RPMI8226 (cell line): ENCODE measurements at regions not wholly inside any gene's neighbourhood (a gene's known extent, or its start where the extent isn't known, plus 50 kb on each side); places are given as distances from the start of the nearest gene placed in this dataset.
"Not testable (repeated sequence)": the region's sequence is repeated elsewhere in the genome, so short reads cannot be mapped to it uniquely, and the experiment has no call there.

ENCODE experiments used
- DNase-seq: peaks from one replicate; pipeline ENCODE4 v3.0.0-alpha.2; 2015

GRCh38 chr4:3936184-3936583 is 170.0 kb downstream of the ADRA2C start:
- no peak for DNase-seq

- not testable (repeated sequence) for DNase-seq
Observed at GRCh38 chr4:3937849-3938562, 171.8 kb downstream of the ADRA2C start.

- DNase-seq = not testable (repeated sequence)
Observed at GRCh38 chr4:3938676-3939075, 172.5 kb downstream of the ADRA2C start.

- not testable (repeated sequence) for DNase-seq
Observed at GRCh38 chr4:3939954-3940591, 173.9 kb downstream of the ADRA2C start.

GRCh38 chr4:3941735-3942522 is 175.7 kb downstream of the ADRA2C start:
- DNase-seq = not testable (repeated sequence)

GRCh38 chr4:3942569-3942971 is 176.4 kb downstream of the ADRA2C start:
- peak; percentile 50 for DNase-seq

GRCh38 chr4:3943051-3943450 is 176.9 kb downstream of the ADRA2C start:
- DNase-seq = not testable (repeated sequence)

- DNase-seq = no peak
Observed at GRCh38 chr4:3945511-3946290, 179.5 kb downstream of the ADRA2C start.

- DNase-seq = not testable (repeated sequence)
Observed at GRCh38 chr4:3946553-3946952, 180.4 kb downstream of the ADRA2C start.

- not testable (repeated sequence) for DNase-seq
Observed at GRCh38 chr4:3947761-3948160, 181.6 kb downstream of the ADRA2C start.

GRCh38 chr4:3948210-3948609 is 182.0 kb downstream of the ADRA2C start:
- not testable (repeated sequence) for DNase-seq

GRCh38 chr4:3949916-3950315 is 183.7 kb downstream of the ADRA2C start:
- DNase-seq = peak; percentile 31

GRCh38 chr4:3952443-3953139 is 186.4 kb downstream of the ADRA2C start:
- DNase-seq = peak; percentile 84

- peak; percentile 59 for DNase-seq
Observed at GRCh38 chr4:3953140-3953489, 186.9 kb downstream of the ADRA2C start.

- peak; percentile 63 for DNase-seq
Observed at GRCh38 chr4:3954540-3955320, 188.5 kb downstream of the ADRA2C start.

GRCh38 chr4:3955321-3956164 is 189.4 kb downstream of the ADRA2C start:
- peak; percentile 96 for DNase-seq

- peak; percentile 76 for DNase-seq
Observed at GRCh38 chr4:3956165-3956867, 190.1 kb downstream of the ADRA2C start.

- not testable (repeated sequence) for DNase-seq
Observed at GRCh38 chr4:3961091-3961672, 195.0 kb downstream of the ADRA2C start.

GRCh38 chr4:3964572-3965278 is 198.5 kb downstream of the ADRA2C start:
- DNase-seq = not testable (repeated sequence)
